Transverse colon (tissue), 4 donors: ENCODE measurements at regions not wholly inside any gene's neighbourhood (a gene's known extent, or its start where the extent isn't known, plus 50 kb on each side); places are given as distances from the start of the nearest gene placed in this dataset.
A peak's percentile ranks its signal among the peaks of the same experiment; 100 is the strongest.

Experiments used
- DNase-seq: peaks from one replicate; pipeline ENCODE4 v3.0.0-alpha.2; 2019
- H3K27ac ChIP-seq, 4 donors: fragments of 200-600 bp; sonication (generic); 2 replicates each; pipeline ENCODE4 v1.5.1; 2016 to 2018; ENCODE audit warnings: inconsistent platforms in 4 of 4
- H3K27me3 ChIP-seq: fragments of 200-600 bp; sonication (generic); 2 replicates; pipeline ENCODE4 v1.5.1; 2017; ENCODE audit warnings: inconsistent platforms
- H3K36me3 ChIP-seq, 4 donors: fragments of 200-600 bp; sonication (generic); 2 replicates each; pipeline ENCODE4 v1.5.1; 2017 to 2019; ENCODE audit warnings: inconsistent platforms in 4 of 4
- H3K4me1 ChIP-seq, 4 donors: fragments of 200-600 bp; sonication (generic); 2 replicates each; pipeline ENCODE4 v1.5.1; 2017 to 2020; ENCODE audit warnings: inconsistent platforms in 4 of 4
- H3K4me3 ChIP-seq, 4 donors: fragments of 200-600 bp; sonication (generic); 1 replicate in 1 of 4; 2 replicates in 3 of 4; pipeline versions ENCODE4 v1.5.1 to v1.6.1; 2017 to 2019; ENCODE audit warnings: inconsistent platforms in 4 of 4
- H3K9me3 ChIP-seq, 2 donors: fragments of 200-600 bp; sonication (generic); 2 replicates each; pipeline ENCODE4 v1.5.1; 2017 to 2019; ENCODE audit warnings: inconsistent platforms in 2 of 2
- EP300 ChIP-seq: sonication (generic); formaldehyde crosslinking; IDR thresholded peaks from one replicate; pipeline ENCODE4 v1.6.1; 2017; ENCODE audit warnings: antibody characterized with exemption, low read depth
- POLR2A ChIP-seq: fragments of 450-650 bp; IDR thresholded peaks from one replicate; pipeline ENCODE4 v1.6.1; 2016; ENCODE audit warnings: antibody characterized with exemption, mild to moderate bottlenecking, moderate library complexity
- POLR2AphosphoS5 ChIP-seq, 3 donors: sonication (generic); formaldehyde crosslinking; IDR thresholded peaks; one replicate each; pipeline ENCODE4 v1.6.1; 2016; ENCODE audit warnings: antibody characterized with exemption in 3 of 3
- WGBS, 2 donors: methylation state at CpG; one replicate each; pipeline ENCODE4 v1.1.5; 2018; ENCODE audit warnings: low coverage in 1 of 2; 5-methylcytosine and 5-hydroxymethylcytosine counted together
- in situ Hi-C, 4 donors: fragments of 200-750 bp; cut with MboI; loops; one replicate each; pipeline versions ENCODE4 v1.15.0 to v1.15.1; 2017; ENCODE audit warnings: low sequenced_read_pairs in 3 of 4, low pct_ligation_motif_present in 1 of 4, low pct_unique_long_range_greater_than_20kb in 1 of 4
- intact Hi-C: fragments of 100-400 bp; cut with DNase I; formaldehyde crosslinking; loops from one replicate; pipeline ENCODE4 v1.15.1; 2023; ENCODE audit warnings: low total_unique reads
- TF ChIP-seq, protein P1 (sequence below), 5 experiments: fragments of 200-600 bp in 3 of 5; fragments of 450-650 bp in 2 of 5; sonication (generic) in 3 of 5; IDR thresholded peaks; 1 replicate in 2 of 5; 2 replicates in 3 of 5; pipeline ENCODE4 v1.5.1; 2016 to 2017; ENCODE audit warnings: antibody characterized with exemption in 5 of 5, inconsistent platforms in 3 of 5, mild to moderate bottlenecking in 2 of 5, moderate library complexity in 1 of 5

DNA sequence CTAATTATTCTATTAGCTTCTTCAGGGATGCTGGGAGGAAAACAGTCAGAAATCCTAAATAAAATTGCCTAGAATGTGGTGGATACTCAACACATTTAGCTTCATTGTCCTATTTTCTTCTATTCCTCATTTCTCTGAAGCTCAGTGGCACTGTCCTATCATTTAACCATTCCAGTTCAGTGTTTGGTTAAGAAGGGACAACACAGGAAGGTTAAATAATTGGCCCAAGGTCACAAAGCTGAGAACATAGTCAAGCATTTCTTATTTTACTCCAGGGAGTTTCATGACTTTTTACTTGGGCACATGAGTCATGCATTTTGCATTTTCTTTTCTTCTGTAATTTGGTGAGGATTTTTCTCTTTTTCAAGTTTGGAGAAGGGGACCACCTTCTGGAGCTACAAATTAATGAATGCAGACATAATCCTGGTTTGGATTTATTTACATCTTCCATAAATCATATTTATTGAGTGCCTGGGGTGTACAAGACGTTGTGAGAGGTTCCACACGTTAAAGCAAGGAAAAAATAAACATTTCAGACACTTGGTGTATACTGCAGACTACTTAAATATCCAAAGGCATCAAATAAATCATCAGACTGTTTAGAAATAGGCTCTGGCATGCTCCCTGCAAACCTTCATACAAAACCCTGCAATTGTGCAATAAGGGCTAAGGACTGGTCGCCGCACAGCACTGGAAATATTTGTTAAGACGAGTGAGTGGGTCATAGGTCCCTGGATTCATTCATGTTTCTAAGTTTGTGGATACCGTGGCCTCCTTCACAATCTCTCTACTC, 263.9 kb downstream of the MAF start:
- WGBS, 2 donors: 59 to 60% methylated on average over 6 of the region's 6 CpGs
- Histone ChIP-seq H3K4me1 (peaks cover 0 to 2% (median 0%) of the 10 kb centered on the region in 4 donors), H3K9me3 (no peaks in the 10 kb centered on the region), H3K4me3 (no peak overlapping the region), H3K27me3 (no peaks in the 10 kb centered on the region), H3K27ac (peak overlapping the region in 1 of 4 donors; percentile 17), H3K36me3 (no peaks in the 10 kb centered on the region)
- TF ChIP-seq POLR2A (no peak), POLR2AphosphoS5 (IDR thresholded peaks at IDR 0.05) (peak; percentile 37 to 61 (median 46))
- in situ Hi-C loops (no loop called here), intact Hi-C loops (no loop called here)
- DNase-seq: no peak

DNA sequence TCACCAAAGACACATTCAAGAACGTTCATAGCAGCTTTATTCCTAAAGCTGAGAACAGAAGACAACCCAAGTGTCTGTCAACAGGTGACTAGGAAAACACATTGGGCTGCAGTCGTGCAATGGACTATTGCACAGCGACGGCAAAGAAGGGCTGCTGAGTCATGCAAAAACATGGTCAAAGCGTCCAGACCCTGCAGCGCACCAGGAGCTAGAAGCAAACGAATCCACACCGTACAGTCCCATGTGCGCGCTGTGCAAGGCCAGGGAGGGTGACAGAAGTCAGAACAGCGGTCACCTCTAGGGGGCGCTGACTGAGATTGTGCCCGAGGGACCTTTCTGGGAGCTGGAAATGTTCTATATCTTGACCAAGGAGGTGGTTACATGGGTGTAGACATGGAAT, 266.4 kb downstream of the MAF start:
- no peaks in the 10 kb centered on the region for H3K27me3 ChIP-seq
- intact Hi-C loops: no loop called here
- H3K4me3 ChIP-seq: no peak overlapping the region
- TF ChIP-seq EP300: no peak
- no peak for TF ChIP-seq POLR2A
- TF ChIP-seq, protein P1, sequence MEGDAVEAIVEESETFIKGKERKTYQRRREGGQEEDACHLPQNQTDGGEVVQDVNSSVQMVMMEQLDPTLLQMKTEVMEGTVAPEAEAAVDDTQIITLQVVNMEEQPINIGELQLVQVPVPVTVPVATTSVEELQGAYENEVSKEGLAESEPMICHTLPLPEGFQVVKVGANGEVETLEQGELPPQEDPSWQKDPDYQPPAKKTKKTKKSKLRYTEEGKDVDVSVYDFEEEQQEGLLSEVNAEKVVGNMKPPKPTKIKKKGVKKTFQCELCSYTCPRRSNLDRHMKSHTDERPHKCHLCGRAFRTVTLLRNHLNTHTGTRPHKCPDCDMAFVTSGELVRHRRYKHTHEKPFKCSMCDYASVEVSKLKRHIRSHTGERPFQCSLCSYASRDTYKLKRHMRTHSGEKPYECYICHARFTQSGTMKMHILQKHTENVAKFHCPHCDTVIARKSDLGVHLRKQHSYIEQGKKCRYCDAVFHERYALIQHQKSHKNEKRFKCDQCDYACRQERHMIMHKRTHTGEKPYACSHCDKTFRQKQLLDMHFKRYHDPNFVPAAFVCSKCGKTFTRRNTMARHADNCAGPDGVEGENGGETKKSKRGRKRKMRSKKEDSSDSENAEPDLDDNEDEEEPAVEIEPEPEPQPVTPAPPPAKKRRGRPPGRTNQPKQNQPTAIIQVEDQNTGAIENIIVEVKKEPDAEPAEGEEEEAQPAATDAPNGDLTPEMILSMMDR (IDR thresholded peaks at IDR 0.05): peak in 1 of 5 experiments; percentile 34
- TF ChIP-seq POLR2AphosphoS5 (IDR thresholded peaks at IDR 0.05): no peak
- no peak overlapping the region for H3K27ac ChIP-seq
- in situ Hi-C loops: no loop called here
- H3K9me3 ChIP-seq: no peaks in the 10 kb centered on the region
- H3K4me1 ChIP-seq: peaks cover 0 to 18% (median 12%) of the 10 kb centered on the region in 4 donors
- peak; percentile 20 for DNase-seq
- H3K36me3 ChIP-seq: no peaks in the 10 kb centered on the region
- WGBS, 2 donors: 86 to 94% methylated on average over 10 to 13 of the region's 13 CpGs

DNA sequence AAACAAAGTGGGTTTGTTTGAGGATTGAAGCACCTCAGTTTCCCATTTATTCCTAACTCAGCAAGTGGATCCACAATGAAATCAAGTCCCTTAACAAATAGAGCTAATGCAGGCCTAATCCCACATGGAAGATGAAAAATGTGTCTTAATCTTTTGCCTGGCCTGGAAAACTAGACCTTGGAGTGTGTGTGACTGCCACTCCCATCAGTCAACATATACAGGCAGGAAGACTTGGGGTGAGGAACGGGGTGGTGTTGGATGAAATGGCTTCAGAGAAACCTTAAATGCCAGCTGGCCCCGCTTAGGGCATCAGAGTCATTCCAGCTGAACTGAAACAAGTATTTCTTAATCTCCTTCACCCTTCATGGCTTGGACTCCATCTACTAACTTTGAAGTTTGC, 269.5 kb downstream of the MAF start:
- H3K27ac ChIP-seq: no peak overlapping the region
- no peaks in the 10 kb centered on the region for H3K27me3 ChIP-seq
- H3K4me3 ChIP-seq: no peak overlapping the region
- peaks cover 0 to 20% (median 12%) of the 10 kb centered on the region in 4 donors for H3K4me1 ChIP-seq
- DNase-seq: no peak
- no peaks in the 10 kb centered on the region for H3K9me3 ChIP-seq
- intact Hi-C loops: no loop called here
- 64 to 66% methylated on average over 2 of the region's 2 CpGs for WGBS, 2 donors
- TF ChIP-seq, protein P1 (IDR thresholded peaks at IDR 0.05): no peak
- TF ChIP-seq POLR2A (no peak), EP300 (no peak), POLR2AphosphoS5 (IDR thresholded peaks at IDR 0.05) (no peak)
- in situ Hi-C loops: no loop called here
- no peaks in the 10 kb centered on the region for H3K36me3 ChIP-seq

DNA sequence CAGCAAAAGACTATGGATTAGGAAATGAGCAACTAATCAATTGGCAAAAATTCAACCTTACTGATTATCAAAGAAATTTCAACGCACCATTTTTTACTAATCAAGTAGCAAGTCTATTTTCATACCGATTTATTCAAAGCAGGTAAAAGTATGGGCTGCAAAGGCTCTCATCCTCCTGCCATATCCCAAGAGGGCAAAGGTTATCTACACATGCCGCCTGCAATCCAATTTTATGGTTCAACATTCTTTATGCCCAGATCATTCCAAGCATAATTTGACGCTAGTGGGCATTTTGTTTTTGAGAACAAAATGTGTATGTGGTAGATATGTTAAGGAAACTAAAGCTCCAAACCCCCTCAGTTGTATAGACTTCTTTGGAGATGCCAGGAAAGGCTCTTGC, 270.6 kb downstream of the MAF start:
- Histone ChIP-seq H3K4me3 (no peak overlapping the region), H3K9me3 (no peaks in the 10 kb centered on the region), H3K36me3 (no peaks in the 10 kb centered on the region), H3K27me3 (no peaks in the 10 kb centered on the region), H3K4me1 (peaks cover 0 to 20% (median 12%) of the 10 kb centered on the region in 4 donors), H3K27ac (no peak overlapping the region)
- intact Hi-C loops (no loop called here), in situ Hi-C loops (no loop called here)
- 54 to 56% methylated on average over 4 of the region's 4 CpGs for WGBS, 2 donors
- peak; percentile 18 for DNase-seq
- no peak for TF ChIP-seq POLR2AphosphoS5 (IDR thresholded peaks at IDR 0.05)
- TF ChIP-seq, protein P1 (IDR thresholded peaks at IDR 0.05): no peak
- TF ChIP-seq EP300: no peak
- TF ChIP-seq POLR2A: no peak

DNA sequence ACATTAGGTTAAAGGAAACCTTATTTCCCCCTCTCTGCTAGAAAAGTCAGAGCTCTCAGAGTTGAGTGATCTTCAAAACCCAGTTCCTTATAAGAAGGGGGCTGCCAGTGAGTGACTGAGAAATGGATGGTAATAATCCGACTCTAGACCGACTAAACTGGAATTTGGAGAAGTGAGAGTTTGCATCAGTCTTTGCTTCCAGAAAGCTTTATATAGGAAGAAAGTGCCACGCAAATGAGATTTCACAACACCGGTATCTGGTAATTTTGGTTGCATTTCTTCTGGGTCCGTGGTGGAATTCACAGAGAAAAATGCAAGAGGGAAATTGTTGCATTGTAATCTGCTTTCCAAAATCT, 271.4 kb downstream of the MAF start:
- H3K27ac ChIP-seq: no peak overlapping the region
- DNase-seq: no peak
- in situ Hi-C loops (no loop called here), intact Hi-C loops (no loop called here)
- peaks cover 5% of the 10 kb centered on the region for H3K27me3 ChIP-seq
- no peaks in the 10 kb centered on the region for H3K36me3 ChIP-seq
- WGBS, 2 donors: 77 to 80% methylated on average over 2 to 5 of the region's 5 CpGs
- H3K4me3 ChIP-seq: no peak overlapping the region
- H3K9me3 ChIP-seq: no peaks in the 10 kb centered on the region
- no peak for TF ChIP-seq POLR2AphosphoS5 (IDR thresholded peaks at IDR 0.05)
- TF ChIP-seq EP300: no peak
- TF ChIP-seq, protein P1 (IDR thresholded peaks at IDR 0.05): no peak
- TF ChIP-seq POLR2A: no peak
- peaks cover 0 to 20% (median 12%) of the 10 kb centered on the region in 4 donors for H3K4me1 ChIP-seq
